Progenitor cell of endocrine pancreas (in vitro differentiated cells): ENCODE measurements at regions not wholly inside any gene's neighbourhood (a gene's known extent, or its start where the extent isn't known, plus 50 kb on each side); places are given as distances from the start of the nearest gene placed in this dataset.
A peak's percentile ranks its signal among the peaks of the same experiment; 100 is the strongest.

ENCODE experiments used
- DNase-seq: peaks from one replicate; pipeline ENCODE4 v3.0.0; 2021; ENCODE audit warnings: low spot score; ENCODE audit not compliant: unreplicated experiment
- H3K27ac Mint-ChIP-seq: 2 replicates; pipeline ENCODE4 v1.8.0; 2021; ENCODE audit warnings: mild to moderate bottlenecking, moderate library complexity, mixed read lengths
- H3K27me3 Mint-ChIP-seq: 2 replicates; pipeline ENCODE4 v1.8.0; 2021; ENCODE audit warnings: mixed read lengths
- H3K36me3 Mint-ChIP-seq: 2 replicates; pipeline ENCODE4 v1.8.0; 2022; ENCODE audit warnings: mixed read lengths; ENCODE audit not compliant: insufficient read depth
- H3K4me1 Mint-ChIP-seq: 2 replicates; pipeline ENCODE4 v1.8.0; 2021; ENCODE audit warnings: low read depth, mixed read lengths
- H3K4me3 Mint-ChIP-seq: 2 replicates; pipeline ENCODE4 v1.8.0; 2021; ENCODE audit warnings: low read depth, mild to moderate bottlenecking, moderate library complexity, mixed read lengths
- H3K9me3 Mint-ChIP-seq: 2 replicates; pipeline ENCODE4 v1.8.0; 2021; ENCODE audit warnings: low read depth, mixed read lengths
- TF ChIP-seq, protein P1 (sequence below): fragments of 200-600 bp; sonication (generic); IDR thresholded peaks from one replicate; pipeline ENCODE4 v1.5.0; 2021; ENCODE audit warnings: antibody characterized with exemption, mild to moderate bottlenecking; ENCODE audit not compliant: unreplicated experiment

DNA sequence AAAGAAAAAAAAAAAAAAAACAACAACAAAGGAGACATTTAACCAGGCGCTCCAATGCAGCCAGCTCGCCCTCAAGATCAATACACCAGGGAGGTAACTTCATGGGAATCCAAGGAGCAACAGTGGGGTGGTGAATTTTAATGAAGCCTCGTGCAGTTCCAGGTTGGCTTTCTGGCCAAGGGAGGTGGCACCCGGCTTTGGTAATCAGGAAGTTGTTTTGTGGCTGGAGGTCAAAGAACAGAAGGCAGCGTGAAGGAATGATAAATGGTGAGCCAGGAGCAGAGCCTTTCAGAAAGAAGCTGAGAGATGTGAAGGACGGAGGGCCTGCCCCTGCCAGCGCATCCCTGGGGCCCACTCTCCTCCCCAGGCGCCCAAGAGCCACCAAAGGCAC is 188.2 kb upstream of the TSC22D1 start:
- TF ChIP-seq, protein P1, sequence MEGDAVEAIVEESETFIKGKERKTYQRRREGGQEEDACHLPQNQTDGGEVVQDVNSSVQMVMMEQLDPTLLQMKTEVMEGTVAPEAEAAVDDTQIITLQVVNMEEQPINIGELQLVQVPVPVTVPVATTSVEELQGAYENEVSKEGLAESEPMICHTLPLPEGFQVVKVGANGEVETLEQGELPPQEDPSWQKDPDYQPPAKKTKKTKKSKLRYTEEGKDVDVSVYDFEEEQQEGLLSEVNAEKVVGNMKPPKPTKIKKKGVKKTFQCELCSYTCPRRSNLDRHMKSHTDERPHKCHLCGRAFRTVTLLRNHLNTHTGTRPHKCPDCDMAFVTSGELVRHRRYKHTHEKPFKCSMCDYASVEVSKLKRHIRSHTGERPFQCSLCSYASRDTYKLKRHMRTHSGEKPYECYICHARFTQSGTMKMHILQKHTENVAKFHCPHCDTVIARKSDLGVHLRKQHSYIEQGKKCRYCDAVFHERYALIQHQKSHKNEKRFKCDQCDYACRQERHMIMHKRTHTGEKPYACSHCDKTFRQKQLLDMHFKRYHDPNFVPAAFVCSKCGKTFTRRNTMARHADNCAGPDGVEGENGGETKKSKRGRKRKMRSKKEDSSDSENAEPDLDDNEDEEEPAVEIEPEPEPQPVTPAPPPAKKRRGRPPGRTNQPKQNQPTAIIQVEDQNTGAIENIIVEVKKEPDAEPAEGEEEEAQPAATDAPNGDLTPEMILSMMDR: no peak
- no peaks in the 10 kb centered on the region for H3K36me3 Mint-ChIP-seq
- H3K4me3 Mint-ChIP-seq: peak overlapping the region; percentile 31
- DNase-seq: no peak
- no peaks in the 10 kb centered on the region for H3K9me3 Mint-ChIP-seq
- H3K4me1 Mint-ChIP-seq: peaks cover 64% of the 10 kb centered on the region
- H3K27ac Mint-ChIP-seq: peak overlapping the region; percentile 96
- H3K27me3 Mint-ChIP-seq: no peaks in the 10 kb centered on the region

GRCh38 chr13:44763615-44764301 is 187.6 kb upstream of the TSC22D1 start:
- Mint-ChIP-seq H3K9me3 (no peaks in the 10 kb centered on the region), H3K27ac (peak overlapping the region; percentile 96), H3K36me3 (no peaks in the 10 kb centered on the region), H3K27me3 (no peaks in the 10 kb centered on the region), H3K4me3 (peak overlapping the region; percentile 31), H3K4me1 (peaks cover 66% of the 10 kb centered on the region)
- TF ChIP-seq, protein P1: no peak
- DNase-seq: no peak

- no peak for DNase-seq
- H3K27me3 Mint-ChIP-seq: no peaks in the 10 kb centered on the region
- no peaks in the 10 kb centered on the region for H3K36me3 Mint-ChIP-seq
- TF ChIP-seq, protein P1: no peak
- no peak overlapping the region for H3K27ac Mint-ChIP-seq
- peaks cover 64% of the 10 kb centered on the region for H3K4me1 Mint-ChIP-seq
- no peak overlapping the region for H3K4me3 Mint-ChIP-seq
- no peaks in the 10 kb centered on the region for H3K9me3 Mint-ChIP-seq
These were observed 186.8 kb upstream of the TSC22D1 start for GRCh38 chr13:44762911-44763310.

- TF ChIP-seq, protein P1: no peak
- H3K36me3 Mint-ChIP-seq: no peaks in the 10 kb centered on the region
- H3K27ac Mint-ChIP-seq: no peak overlapping the region
- no peak for DNase-seq
- H3K27me3 Mint-ChIP-seq: no peaks in the 10 kb centered on the region
- H3K4me1 Mint-ChIP-seq: peaks cover 56% of the 10 kb centered on the region
- no peak overlapping the region for H3K4me3 Mint-ChIP-seq
- no peaks in the 10 kb centered on the region for H3K9me3 Mint-ChIP-seq
These were observed 184.3 kb upstream of the TSC22D1 start for GRCh38 chr13:44760434-44760833.

GRCh38 chr13:44759384-44760360 is 183.5 kb upstream of the TSC22D1 start:
- Mint-ChIP-seq H3K27me3 (no peaks in the 10 kb centered on the region), H3K4me1 (peaks cover 51% of the 10 kb centered on the region), H3K9me3 (no peaks in the 10 kb centered on the region), H3K4me3 (no peak overlapping the region), H3K36me3 (no peaks in the 10 kb centered on the region), H3K27ac (peak overlapping the region; percentile 94)
- no peak for DNase-seq
- TF ChIP-seq, protein P1: no peak
